HPDE6-E6E7 (cell line): ENCODE measurements at regions not wholly inside any gene's neighbourhood (a gene's known extent, or its start where the extent isn't known, plus 50 kb on each side); places are given as distances from the start of the nearest gene placed in this dataset.
"Not testable (repeated sequence)": the region's sequence is repeated elsewhere in the genome, so short reads cannot be mapped to it uniquely, and the experiment has no call there.

ENCODE experiments used
- DNase-seq: peaks from one replicate; pipeline ENCODE4 v3.0.0; 2011; ENCODE audit warnings: missing footprints; ENCODE audit errors: extremely low spot score

- no peak for DNase-seq
Observed at GRCh38 chr7:65731562-65732035, 141.3 kb upstream of the VKORC1L1 start.

- no peak for DNase-seq
Observed at GRCh38 chr7:65744406-65744805, 128.5 kb upstream of the VKORC1L1 start.

- no peak for DNase-seq
Observed at GRCh38 chr7:65746398-65746669, 126.5 kb upstream of the VKORC1L1 start.

- DNase-seq, result no peak
Observed at GRCh38 chr7:65749039-65749438, 123.8 kb upstream of the VKORC1L1 start.

GRCh38 chr7:65749518-65749917 is 123.4 kb upstream of the VKORC1L1 start:
- no peak for DNase-seq

GRCh38 chr7:65750511-65751344 is 122.1 kb upstream of the VKORC1L1 start:
- peak; percentile 85 for DNase-seq

- DNase-seq, result not testable (repeated sequence)
Observed at GRCh38 chr7:65754070-65754469, 118.8 kb upstream of the VKORC1L1 start.

GRCh38 chr7:65758991-65759390 is 113.9 kb upstream of the VKORC1L1 start:
- DNase-seq, result not testable (repeated sequence)

- DNase-seq, result not testable (repeated sequence)
Observed at GRCh38 chr7:65762712-65763111, 110.2 kb upstream of the VKORC1L1 start.

- not testable (repeated sequence) for DNase-seq
Observed at GRCh38 chr7:65763114-65763513, 109.8 kb upstream of the VKORC1L1 start.

GRCh38 chr7:65770473-65771225 is 102.2 kb upstream of the VKORC1L1 start:
- DNase-seq, result peak; percentile 52

- DNase-seq, result not testable (repeated sequence)
Observed at GRCh38 chr7:65771226-65771569, 101.7 kb upstream of the VKORC1L1 start.

- not testable (repeated sequence) for DNase-seq
Observed at GRCh38 chr7:65776677-65777076, 96.2 kb upstream of the VKORC1L1 start.

GRCh38 chr7:65789943-65790342 is 82.9 kb upstream of the VKORC1L1 start:
- not testable (repeated sequence) for DNase-seq

GRCh38 chr7:65791788-65792187 is 81.1 kb upstream of the VKORC1L1 start:
- not testable (repeated sequence) for DNase-seq

GRCh38 chr7:65792726-65793125 is 80.1 kb upstream of the VKORC1L1 start:
- DNase-seq, result not testable (repeated sequence)

GRCh38 chr7:65794671-65795391 is 78.0 kb upstream of the VKORC1L1 start:
- not testable (repeated sequence) for DNase-seq

GRCh38 chr7:65795392-65795716 is 77.5 kb upstream of the VKORC1L1 start:
- DNase-seq, result not testable (repeated sequence)

- DNase-seq, result no peak
Observed at GRCh38 chr7:65796205-65796604, 76.7 kb upstream of the VKORC1L1 start.

GRCh38 chr7:65797086-65797485 is 75.8 kb upstream of the VKORC1L1 start:
- DNase-seq, result not testable (repeated sequence)

GRCh38 chr7:65797566-65797965 is 75.3 kb upstream of the VKORC1L1 start:
- DNase-seq, result not testable (repeated sequence)
